Endothelial cell of umbilical vein (primary cell): ENCODE measurements at regions not wholly inside any gene's neighbourhood (a gene's known extent, or its start where the extent isn't known, plus 50 kb on each side); places are given as distances from the start of the nearest gene placed in this dataset.

ENCODE experiments used
- BruUV-seq: library from RNA; stranded (reverse); fragments of 400-500 nt; replicated peaks from 2 replicates; lab custom pipeline; 2021; lab: Mats Ljungman, UMichigan
- CTCF ChIA-PET: fragments of 300-600, 350-600 bp; sonication (Branson Sonifier 250); formaldehyde crosslinking; loops from one replicate; lab custom pipeline; 2021; ENCODE audit warnings: antibody characterized with exemption, inconsistent platforms; lab: Charles Lee
- POLR2A ChIA-PET: fragments of 300-600, 350-600 bp; sonication (Branson Sonifier 250); formaldehyde crosslinking; loops from one replicate; lab custom pipeline; 2021; ENCODE audit warnings: antibody characterized with exemption, inconsistent platforms; lab: Charles Lee
- DNase-seq: peaks from one replicate; pipeline ENCODE4 v3.0.0-alpha.2; 2011; ENCODE audit warnings: low read depth, low spot score
- FAIRE-seq: peaks from 2 replicates; lab custom pipeline; 2011; peaks lifted over from hg19 to GRCh38; lab: Jason Lieb, UNC
- H2AFZ ChIP-seq: 2 replicates; pipeline ENCODE4 v1.6.0; 2012; ENCODE audit warnings: low read depth, low read length, control low read depth, inconsistent platforms
- H3K27ac ChIP-seq: 2 replicates; pipeline ENCODE4 v1.5.1; 2011; ENCODE audit warnings: low read depth, mild to moderate bottlenecking, control low read depth, low read length, moderate library complexity; ENCODE audit not compliant: insufficient read depth
- H3K27me3 ChIP-seq, 2 experiments: 2 replicates each; pipeline versions ENCODE4 v1.6.0 to v1.6.1; 2011; ENCODE audit warnings: low read length in 2 of 2, mixed read lengths in 1 of 2; ENCODE audit not compliant: control insufficient read depth in 2 of 2, insufficient read depth in 2 of 2
- H3K36me3 ChIP-seq, 2 experiments: 2 replicates in 1 of 2; 3 replicates in 1 of 2; pipeline ENCODE4 v1.5.1; 2011; ENCODE audit warnings: low read length in 2 of 2, mild to moderate bottlenecking in 1 of 2, moderate library complexity in 1 of 2; ENCODE audit not compliant: control insufficient read depth in 2 of 2, insufficient read depth in 2 of 2; ENCODE audit errors: extremely low read depth in 1 of 2
- H3K4me1 ChIP-seq: 3 replicates; pipeline ENCODE4 v1.5.1; 2011; ENCODE audit warnings: mild to moderate bottlenecking, low read length; ENCODE audit not compliant: control insufficient read depth, insufficient read depth; ENCODE audit errors: extremely low read depth
- H3K4me2 ChIP-seq: 2 replicates; pipeline ENCODE4 v1.6.1; 2011; ENCODE audit warnings: low read length, control low read depth, mixed read lengths; ENCODE audit not compliant: insufficient read depth
- H3K4me3 ChIP-seq, 3 experiments: fragments of 200-600 bp in 1 of 3; sonication (generic), shearing (Covaris generic) in 1 of 3; replicated peaks in 1 of 3; 2 replicates each; pipeline ENCODE4 v1.5.1; 2011 to 2016; ENCODE audit warnings: control low read depth in 3 of 3, low read length in 3 of 3, mild to moderate bottlenecking in 2 of 3, inconsistent platforms in 1 of 3, low read depth in 1 of 3, moderate library complexity in 1 of 3; ENCODE audit not compliant: insufficient read depth in 1 of 3
- H3K79me2 ChIP-seq: 2 replicates; pipeline ENCODE4 v1.6.0; 2012; ENCODE audit warnings: low read length, inconsistent platforms; ENCODE audit not compliant: control insufficient read depth, insufficient read depth
- H3K9ac ChIP-seq: replicated peaks from 2 replicates; pipeline ENCODE3; 2011; ENCODE audit warnings: low read length, control low read depth; ENCODE audit not compliant: insufficient read depth; ENCODE audit errors: extremely low read depth
- H3K9me1 ChIP-seq: replicated peaks from 3 replicates; pipeline ENCODE4 v1.6.0; 2011; ENCODE audit warnings: mild to moderate bottlenecking, low read length; ENCODE audit not compliant: control insufficient read depth, insufficient read depth; ENCODE audit errors: extremely low read depth
- H3K9me3 ChIP-seq: replicated peaks from 2 replicates; pipeline ENCODE4 v1.5.1; 2012; ENCODE audit warnings: low read length, inconsistent platforms; ENCODE audit not compliant: control insufficient read depth, insufficient read depth
- H4K20me1 ChIP-seq: replicated peaks from 2 replicates; pipeline ENCODE3; 2011; ENCODE audit warnings: mild to moderate bottlenecking, low read length; ENCODE audit not compliant: control insufficient read depth, insufficient read depth; ENCODE audit errors: extremely low read depth
- CTCF ChIP-seq, 2 donors: IDR thresholded peaks; 1 replicate in 1 of 2; 2 replicates in 1 of 2; pipeline ENCODE4 v1.5.1; 2011; ENCODE audit warnings: low read length in 2 of 2, mild to moderate bottlenecking in 2 of 2, moderate library complexity in 2 of 2, control low read depth in 1 of 2, inconsistent platforms in 1 of 2, low read depth in 1 of 2; ENCODE audit not compliant: insufficient read depth in 1 of 2; ENCODE audit errors: extremely low read depth in 1 of 2
- EZH2 ChIP-seq: IDR thresholded peaks from 2 replicates; pipeline ENCODE4 v1.6.1; 2012; ENCODE audit warnings: borderline replicate concordance, low read depth, mild to moderate bottlenecking, moderate library complexity, low read length, inconsistent platforms; ENCODE audit not compliant: severe bottlenecking
- FOS ChIP-seq: IDR thresholded peaks from 2 replicates; pipeline ENCODE4 v1.6.1; 2011; ENCODE audit warnings: mild to moderate bottlenecking, low read length, moderate library complexity, borderline replicate concordance; ENCODE audit not compliant: insufficient read depth
- GATA2 ChIP-seq: IDR thresholded peaks from 2 replicates; pipeline ENCODE4 v1.7.0; 2011; ENCODE audit warnings: low read depth, mild to moderate bottlenecking, moderate library complexity, mixed read lengths, low read length; ENCODE audit not compliant: insufficient read length, insufficient read depth
- JUN ChIP-seq: IDR thresholded peaks from 2 replicates; pipeline ENCODE4 v1.6.1; 2011; ENCODE audit warnings: borderline replicate concordance, low read depth; ENCODE audit not compliant: insufficient read length, insufficient read depth
- MYC ChIP-seq: IDR thresholded peaks from one replicate; pipeline ENCODE4 v1.6.1; 2011; ENCODE audit warnings: mild to moderate bottlenecking, low read depth, low read length
- POLR2A ChIP-seq: IDR thresholded peaks from 2 replicates; pipeline ENCODE4 v1.6.1; 2012; ENCODE audit warnings: low read depth, mild to moderate bottlenecking, control low read depth, low read length
- POLR2AphosphoS5 ChIP-seq: IDR thresholded peaks from 2 replicates; pipeline ENCODE4 v1.6.1; 2012; ENCODE audit warnings: low read depth, mild to moderate bottlenecking, control low read depth, low read length, moderate library complexity; ENCODE audit not compliant: insufficient read depth
- dilution Hi-C: fragments of 300-500 bp; cut with MboI; formaldehyde crosslinking; loops from one replicate; pipeline ENCODE4 v1.15.0; 2019; ENCODE audit warnings: low sequenced_read_pairs; ENCODE audit not compliant: extremely low pct_ligation_motif_present
- intact Hi-C: fragments of 100-400 bp; cut with micrococcal nuclease; formaldehyde crosslinking; loops from one replicate; pipeline ENCODE4 v1.10.0; 2022
- TF ChIP-seq, protein P1 (sequence below): IDR thresholded peaks from 2 replicates; pipeline ENCODE4 v1.6.1; 2011; ENCODE audit not compliant: insufficient read depth, insufficient read length

- Histone ChIP-seq H3K9ac (no peak overlapping the region), H3K36me3 (no peaks in the 10 kb centered on the region), H3K79me2 (no peaks in the 10 kb centered on the region), H3K4me3 (no peak overlapping the region), H3K27ac (no peak overlapping the region), H3K9me1 (no peaks in the 10 kb centered on the region), H3K4me1 (no peaks in the 10 kb centered on the region), H4K20me1 (no peaks in the 10 kb centered on the region), H3K9me3 (no peaks in the 10 kb centered on the region), H2AFZ (no peak overlapping the region), H3K27me3 (peaks cover 0 to 2% of the 10 kb centered on the region in 2 experiments), H3K4me2 (no peak overlapping the region)
- no peak for TF ChIP-seq FOS
- TF ChIP-seq POLR2AphosphoS5 = no peak
- no peak for TF ChIP-seq MYC
- TF ChIP-seq CTCF (IDR thresholded peaks at IDR 0.05; ENCODE audit: extremely low read depth in 1 of 2, insufficient read depth in 1 of 2, low read depth in 1 of 2, low read length in 2 of 2) = no peak
- no peak for TF ChIP-seq JUN
- TF ChIP-seq GATA2 = no peak
- TF ChIP-seq EZH2 = no peak
- no peak for TF ChIP-seq POLR2A
- TF ChIP-seq, protein P1, sequence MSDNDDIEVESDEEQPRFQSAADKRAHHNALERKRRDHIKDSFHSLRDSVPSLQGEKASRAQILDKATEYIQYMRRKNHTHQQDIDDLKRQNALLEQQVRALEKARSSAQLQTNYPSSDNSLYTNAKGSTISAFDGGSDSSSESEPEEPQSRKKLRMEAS = no peak
- CTCF ChIA-PET = no interaction called here
- FAIRE-seq (no peak), DNase-seq (no peak)
- intact Hi-C loops = no loop called here
- BruUV-seq = no TSS peak
- dilution Hi-C loops = no loop called here
- POLR2A ChIA-PET = no interaction called here
Observed at GRCh38 chr10:64786989-64787388, 1265.8 kb downstream of the REEP3 start.
